ENCODE measurements at regions not wholly inside any gene's neighbourhood (a gene's known extent, or its start where the extent isn't known, plus 50 kb on each side); places are given as distances from the start of the nearest gene placed in this dataset.

DNA sequence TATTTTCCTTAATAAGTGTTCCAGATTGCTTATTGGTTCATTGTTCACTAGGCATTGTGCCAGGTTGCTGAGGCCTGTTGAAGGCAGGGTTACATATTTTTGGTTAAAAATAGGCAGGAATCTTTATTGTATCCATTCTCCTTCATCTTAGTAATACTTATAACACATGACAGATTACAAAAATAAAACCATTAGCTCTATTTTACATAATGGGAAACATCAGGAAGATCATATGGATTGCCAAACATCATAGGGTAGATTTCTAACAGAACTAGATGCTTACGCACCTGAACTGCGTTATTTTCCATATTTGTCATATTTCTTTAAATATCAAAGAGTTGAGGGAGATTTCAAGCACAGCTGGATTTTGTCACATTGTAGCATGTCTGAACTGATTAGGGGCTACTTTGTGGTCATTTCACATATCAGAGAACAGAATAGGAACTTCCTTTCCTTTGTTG is 462.9 kb upstream of the SGO1 start:
- TF ChIP-seq POLR2A (IDR thresholded peaks at IDR 0.05; ENCODE audit: extremely low read depth, insufficient read length): no peak
- TF ChIP-seq, protein P1, sequence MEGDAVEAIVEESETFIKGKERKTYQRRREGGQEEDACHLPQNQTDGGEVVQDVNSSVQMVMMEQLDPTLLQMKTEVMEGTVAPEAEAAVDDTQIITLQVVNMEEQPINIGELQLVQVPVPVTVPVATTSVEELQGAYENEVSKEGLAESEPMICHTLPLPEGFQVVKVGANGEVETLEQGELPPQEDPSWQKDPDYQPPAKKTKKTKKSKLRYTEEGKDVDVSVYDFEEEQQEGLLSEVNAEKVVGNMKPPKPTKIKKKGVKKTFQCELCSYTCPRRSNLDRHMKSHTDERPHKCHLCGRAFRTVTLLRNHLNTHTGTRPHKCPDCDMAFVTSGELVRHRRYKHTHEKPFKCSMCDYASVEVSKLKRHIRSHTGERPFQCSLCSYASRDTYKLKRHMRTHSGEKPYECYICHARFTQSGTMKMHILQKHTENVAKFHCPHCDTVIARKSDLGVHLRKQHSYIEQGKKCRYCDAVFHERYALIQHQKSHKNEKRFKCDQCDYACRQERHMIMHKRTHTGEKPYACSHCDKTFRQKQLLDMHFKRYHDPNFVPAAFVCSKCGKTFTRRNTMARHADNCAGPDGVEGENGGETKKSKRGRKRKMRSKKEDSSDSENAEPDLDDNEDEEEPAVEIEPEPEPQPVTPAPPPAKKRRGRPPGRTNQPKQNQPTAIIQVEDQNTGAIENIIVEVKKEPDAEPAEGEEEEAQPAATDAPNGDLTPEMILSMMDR (IDR thresholded peaks at IDR 0.05; ENCODE audit: low read depth, low read length): no peak
- TF ChIP-seq, protein P2, sequence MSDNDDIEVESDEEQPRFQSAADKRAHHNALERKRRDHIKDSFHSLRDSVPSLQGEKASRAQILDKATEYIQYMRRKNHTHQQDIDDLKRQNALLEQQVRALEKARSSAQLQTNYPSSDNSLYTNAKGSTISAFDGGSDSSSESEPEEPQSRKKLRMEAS (IDR thresholded peaks at IDR 0.05; ENCODE audit: low read depth, low read length): no peak

All from NB4 (cell line).